Cardiac muscle cell (in vitro differentiated cells and primary cell): ENCODE measurements at regions not wholly inside any gene's neighbourhood (a gene's known extent, or its start where the extent isn't known, plus 50 kb on each side); places are given as distances from the start of the nearest gene placed in this dataset.

ENCODE experiments used
- DNase-seq, 2 donors: peaks; one replicate each; pipeline versions ENCODE4 v3.0.0 to v3.0.0-alpha.2; 2010 to 2017; ENCODE audit warnings: low read depth in 1 of 2, low spot score in 1 of 2
- H3K27ac ChIP-seq: fragments of 200-600 bp; sonication (generic); 2 replicates; pipeline ENCODE4 v1.5.1; 2016
- H3K27me3 ChIP-seq: fragments of 200-600 bp; sonication (generic); 2 replicates; pipeline ENCODE4 v1.6.0; 2016; ENCODE audit warnings: control low read depth
- H3K36me3 ChIP-seq: fragments of 200-600 bp; sonication (generic); 2 replicates; pipeline ENCODE4 v1.5.1; 2016; ENCODE audit warnings: control low read depth
- H3K4me1 ChIP-seq: fragments of 200-600 bp; sonication (generic); 2 replicates; pipeline ENCODE4 v1.8.1; 2017; ENCODE audit warnings: low read depth, mild to moderate bottlenecking, mixed run types
- H3K4me3 ChIP-seq: fragments of 200-600 bp; sonication (generic); 2 replicates; pipeline ENCODE4 v1.5.1; 2016; ENCODE audit warnings: mild to moderate bottlenecking
- H3K9me3 ChIP-seq: fragments of 200-600 bp; sonication (generic); 2 replicates; pipeline ENCODE4 v1.5.1; 2017; ENCODE audit warnings: low read depth, mild to moderate bottlenecking, control low read depth
- TF ChIP-seq, protein P1 (sequence below): IDR thresholded peaks from 2 replicates; pipeline ENCODE4 v1.5.1; 2012; ENCODE audit warnings: low read depth, mild to moderate bottlenecking, low read length

DNA sequence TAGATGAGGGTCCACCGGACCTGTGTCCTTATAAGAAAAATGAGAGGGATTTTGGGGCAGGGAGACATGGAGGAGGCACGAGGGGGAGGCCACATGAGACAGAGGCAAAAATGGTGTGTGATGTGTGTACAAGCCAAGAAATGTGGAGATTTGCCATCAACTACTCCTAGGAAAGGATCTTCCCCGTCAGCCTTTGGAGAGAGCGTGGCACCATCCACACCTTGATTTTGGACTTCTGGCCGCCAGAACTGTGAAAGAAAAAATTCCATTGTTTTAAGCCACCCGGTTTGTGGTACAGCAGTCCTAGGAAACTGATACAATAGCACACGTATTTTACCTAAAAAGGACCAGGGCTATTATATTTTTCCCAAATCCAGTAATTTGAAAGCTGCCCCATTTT lies 829.0 kb upstream of the SALL3 start:
- Histone ChIP-seq H3K4me3 (no peak overlapping the region), H3K9me3 (no peaks in the 10 kb centered on the region)

DNA sequence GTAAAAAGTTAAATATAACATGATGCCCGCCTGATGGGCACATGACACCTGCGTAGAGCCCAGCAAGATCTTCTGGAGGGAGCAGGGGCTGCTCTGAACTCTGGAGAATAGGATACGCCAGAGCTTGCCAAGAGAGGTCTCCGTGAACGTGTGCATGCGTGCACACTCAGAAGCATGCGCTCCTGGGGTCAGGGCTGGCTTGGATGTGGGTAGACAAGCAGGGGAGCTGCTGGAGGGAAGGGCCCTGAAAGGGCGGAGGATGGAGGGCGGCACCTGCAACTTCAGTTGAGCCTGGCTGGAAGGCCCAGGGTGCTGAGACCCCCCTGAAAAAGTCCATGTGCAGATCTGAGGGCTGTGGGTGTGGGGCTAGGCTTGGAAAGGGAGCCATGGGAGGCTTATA lies 828.4 kb upstream of the SALL3 start:
- no peak overlapping the region for H3K27ac ChIP-seq
- H3K4me3 ChIP-seq, result no peak overlapping the region
- H3K36me3 ChIP-seq, result no peaks in the 10 kb centered on the region
- no peaks in the 10 kb centered on the region for H3K9me3 ChIP-seq
- no peaks in the 10 kb centered on the region for H3K27me3 ChIP-seq
- H3K4me1 ChIP-seq, result no peaks in the 10 kb centered on the region
- DNase-seq, result no peak
- TF ChIP-seq, protein P1, sequence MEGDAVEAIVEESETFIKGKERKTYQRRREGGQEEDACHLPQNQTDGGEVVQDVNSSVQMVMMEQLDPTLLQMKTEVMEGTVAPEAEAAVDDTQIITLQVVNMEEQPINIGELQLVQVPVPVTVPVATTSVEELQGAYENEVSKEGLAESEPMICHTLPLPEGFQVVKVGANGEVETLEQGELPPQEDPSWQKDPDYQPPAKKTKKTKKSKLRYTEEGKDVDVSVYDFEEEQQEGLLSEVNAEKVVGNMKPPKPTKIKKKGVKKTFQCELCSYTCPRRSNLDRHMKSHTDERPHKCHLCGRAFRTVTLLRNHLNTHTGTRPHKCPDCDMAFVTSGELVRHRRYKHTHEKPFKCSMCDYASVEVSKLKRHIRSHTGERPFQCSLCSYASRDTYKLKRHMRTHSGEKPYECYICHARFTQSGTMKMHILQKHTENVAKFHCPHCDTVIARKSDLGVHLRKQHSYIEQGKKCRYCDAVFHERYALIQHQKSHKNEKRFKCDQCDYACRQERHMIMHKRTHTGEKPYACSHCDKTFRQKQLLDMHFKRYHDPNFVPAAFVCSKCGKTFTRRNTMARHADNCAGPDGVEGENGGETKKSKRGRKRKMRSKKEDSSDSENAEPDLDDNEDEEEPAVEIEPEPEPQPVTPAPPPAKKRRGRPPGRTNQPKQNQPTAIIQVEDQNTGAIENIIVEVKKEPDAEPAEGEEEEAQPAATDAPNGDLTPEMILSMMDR, result no peak

More for the DNA sequence above, 829.0 kb upstream of the SALL3 start:
- H3K27me3 ChIP-seq, result no peaks in the 10 kb centered on the region
- H3K36me3 ChIP-seq, result no peaks in the 10 kb centered on the region
- no peak for DNase-seq
- H3K27ac ChIP-seq, result no peak overlapping the region
- no peaks in the 10 kb centered on the region for H3K4me1 ChIP-seq
- TF ChIP-seq, protein P1, result no peak

DNA sequence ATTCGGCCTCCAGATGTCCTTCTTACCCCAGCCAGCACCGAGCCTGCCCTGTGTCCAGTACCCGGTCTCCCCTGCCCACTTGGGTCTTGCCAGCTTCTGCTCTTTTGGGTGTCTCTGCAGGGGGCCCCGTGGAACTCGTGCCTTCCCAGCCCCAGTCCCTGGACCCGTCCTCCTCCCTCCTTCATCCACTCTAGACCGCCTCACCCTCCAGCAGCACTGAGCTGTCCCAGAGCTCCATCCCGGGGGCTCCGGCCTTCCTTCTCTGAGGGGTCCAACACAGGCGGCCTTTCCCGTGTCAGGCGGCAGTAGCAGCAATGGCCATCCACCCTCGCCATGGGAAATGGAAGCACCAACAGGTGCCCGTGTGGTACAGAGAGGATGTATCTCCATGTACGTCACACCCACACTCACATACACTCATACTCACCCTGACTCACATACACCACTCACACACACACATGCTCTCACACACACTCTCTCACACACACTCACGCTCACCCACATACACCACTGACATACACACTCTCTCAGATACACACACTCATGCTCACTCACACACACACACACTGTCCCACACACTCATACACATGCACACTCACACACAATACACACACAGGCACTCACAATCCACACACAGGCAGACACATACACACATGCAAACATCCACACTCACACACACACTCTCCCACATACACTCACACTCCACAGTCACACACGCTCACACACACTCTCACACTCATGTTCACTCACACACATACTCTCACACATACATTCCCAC lies 827.5 kb upstream of the SALL3 start:
- H3K4me1 ChIP-seq, result no peaks in the 10 kb centered on the region
- no peak overlapping the region for H3K4me3 ChIP-seq
- no peak overlapping the region for H3K27ac ChIP-seq
- no peaks in the 10 kb centered on the region for H3K27me3 ChIP-seq
- TF ChIP-seq, protein P1, result no peak
- no peaks in the 10 kb centered on the region for H3K9me3 ChIP-seq
- H3K36me3 ChIP-seq, result no peaks in the 10 kb centered on the region
- no peak for DNase-seq

DNA sequence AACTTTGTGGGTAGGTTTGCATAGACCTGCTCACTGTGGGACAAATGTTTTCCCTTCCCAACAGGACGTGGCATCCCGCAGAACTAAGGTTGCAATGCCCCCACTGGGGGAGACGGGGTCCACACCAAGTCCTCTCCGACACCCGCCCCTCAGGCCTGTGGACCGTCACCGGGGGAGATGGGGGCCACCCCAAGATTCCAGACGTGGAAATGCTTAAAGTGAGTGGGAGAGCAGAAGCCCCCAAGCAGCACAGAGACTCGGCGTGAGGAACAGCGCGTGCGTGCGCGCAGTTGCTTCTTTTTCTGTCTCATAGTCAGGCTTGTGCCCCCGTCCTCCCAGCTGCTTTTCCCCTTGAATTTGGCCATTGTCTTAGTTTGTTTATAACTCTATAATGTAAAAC lies 826.3 kb upstream of the SALL3 start:
- no peaks in the 10 kb centered on the region for H3K27me3 ChIP-seq
- H3K4me1 ChIP-seq, result no peaks in the 10 kb centered on the region
- no peak for DNase-seq
- H3K9me3 ChIP-seq, result no peaks in the 10 kb centered on the region
- no peak overlapping the region for H3K4me3 ChIP-seq
- TF ChIP-seq, protein P1, result no peak
- no peaks in the 10 kb centered on the region for H3K36me3 ChIP-seq
- H3K27ac ChIP-seq, result no peak overlapping the region

DNA sequence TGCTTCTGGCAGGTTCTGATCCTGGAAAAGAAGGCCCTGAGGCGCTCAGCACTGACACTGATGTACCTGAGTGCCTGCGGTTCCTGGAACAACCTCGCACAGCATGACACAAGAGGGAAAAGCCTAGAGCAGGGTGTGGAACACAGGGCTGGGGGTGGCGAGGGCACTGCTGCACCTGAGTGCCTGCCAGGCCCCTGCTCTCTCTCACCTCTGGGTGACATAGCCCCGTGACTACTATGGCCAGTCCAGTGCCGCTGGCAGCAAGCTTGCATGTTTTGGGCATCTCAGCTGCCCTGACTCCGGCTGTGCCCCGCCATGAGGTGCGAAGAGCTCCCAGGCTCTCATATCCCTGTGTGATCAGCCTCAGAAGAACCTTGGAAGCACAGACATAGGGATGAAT lies 825.2 kb upstream of the SALL3 start:
- H3K27ac ChIP-seq, result no peak overlapping the region
- H3K4me3 ChIP-seq, result no peak overlapping the region
- DNase-seq, result no peak
- TF ChIP-seq, protein P1, result no peak
- H3K36me3 ChIP-seq, result no peaks in the 10 kb centered on the region
- H3K4me1 ChIP-seq, result no peaks in the 10 kb centered on the region
- no peaks in the 10 kb centered on the region for H3K27me3 ChIP-seq
- no peaks in the 10 kb centered on the region for H3K9me3 ChIP-seq

DNA sequence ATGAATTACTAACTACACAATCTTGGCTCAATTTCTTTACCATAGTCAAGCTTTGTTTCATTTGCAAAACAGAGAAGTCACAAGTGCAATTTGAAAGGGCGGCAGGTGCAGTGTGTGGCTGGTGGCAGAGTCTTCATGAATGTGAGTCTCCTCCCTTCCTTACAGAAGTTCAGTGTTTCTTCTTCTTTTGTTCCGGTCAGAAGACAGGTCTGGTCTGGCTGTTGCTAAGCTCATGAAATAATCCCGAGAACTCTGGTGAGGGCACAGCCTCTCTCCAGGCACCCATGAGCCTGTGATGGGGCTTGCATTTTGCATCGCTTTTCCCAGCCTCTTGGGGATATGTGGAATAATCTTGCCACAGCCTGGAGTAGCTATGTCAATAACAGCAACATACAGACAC lies 824.8 kb upstream of the SALL3 start:
- DNase-seq, result no peak
- no peaks in the 10 kb centered on the region for H3K27me3 ChIP-seq
- H3K27ac ChIP-seq, result no peak overlapping the region
- no peaks in the 10 kb centered on the region for H3K9me3 ChIP-seq
- TF ChIP-seq, protein P1, result no peak
- H3K4me3 ChIP-seq, result no peak overlapping the region
- no peaks in the 10 kb centered on the region for H3K36me3 ChIP-seq
- H3K4me1 ChIP-seq, result no peaks in the 10 kb centered on the region
